ENCODE measurements at regions not wholly inside any gene's neighbourhood (a gene's known extent, or its start where the extent isn't known, plus 50 kb on each side); places are given as distances from the start of the nearest gene placed in this dataset.
"Not testable (repeated sequence)": the region's sequence is repeated elsewhere in the genome, so short reads cannot be mapped to it uniquely, and the experiment has no call there.

- ATAC-seq (ENCODE audit: poor library complexity): no peak
- DNase-seq: no peak
- intact Hi-C loops (cut with DNase I): no loop called here
Observed at GRCh38 chr22:27051407-27051806, 394.0 kb downstream of the MIAT start.

DNA sequence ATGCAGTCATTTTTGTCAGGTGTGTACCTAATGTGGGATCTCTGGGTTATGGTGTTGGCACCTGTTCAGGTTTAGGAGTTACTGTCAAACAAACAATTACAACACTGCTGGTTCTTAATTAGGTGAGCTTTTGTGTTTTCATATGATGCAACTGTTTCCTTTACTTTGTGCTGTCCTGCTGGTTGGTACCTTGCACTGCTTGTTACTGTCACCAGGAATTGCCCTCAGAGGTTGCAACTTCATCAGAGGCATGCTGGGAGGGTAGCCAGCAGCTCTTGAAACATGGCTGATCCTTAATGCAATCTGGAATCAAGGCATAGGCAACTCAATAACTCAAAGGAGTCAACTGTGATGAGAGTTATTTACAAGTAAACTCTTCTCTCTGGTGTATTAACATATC, 400.3 kb downstream of the MIAT start:
- DNase-seq: no peak
- ATAC-seq (ENCODE audit: poor library complexity): no peak
- intact Hi-C loops (cut with DNase I): no loop called here

DNA sequence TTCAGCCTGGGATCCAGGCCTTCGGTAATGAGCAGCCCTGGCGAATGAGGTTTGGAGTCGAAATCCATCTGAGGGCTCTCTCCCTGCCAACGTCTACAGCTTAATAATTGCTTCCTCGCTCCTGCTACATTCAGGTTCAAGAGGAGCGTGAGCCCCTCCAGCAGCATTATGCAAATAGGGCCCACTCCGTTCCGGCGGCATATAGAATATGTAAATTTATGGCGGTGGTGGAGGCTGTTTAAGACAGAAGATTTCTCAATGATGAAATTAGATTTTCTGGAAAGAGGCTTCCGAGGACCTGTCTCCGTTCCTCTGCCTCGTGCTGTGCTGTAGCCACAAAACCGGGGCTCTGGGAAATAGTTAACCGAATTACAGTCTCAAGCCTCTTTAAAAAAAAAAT, 402.8 kb downstream of the MIAT start:
- ATAC-seq (ENCODE audit: poor library complexity) (no peak), DNase-seq (no peak)
- intact Hi-C loops (cut with DNase I): no loop called here

DNA sequence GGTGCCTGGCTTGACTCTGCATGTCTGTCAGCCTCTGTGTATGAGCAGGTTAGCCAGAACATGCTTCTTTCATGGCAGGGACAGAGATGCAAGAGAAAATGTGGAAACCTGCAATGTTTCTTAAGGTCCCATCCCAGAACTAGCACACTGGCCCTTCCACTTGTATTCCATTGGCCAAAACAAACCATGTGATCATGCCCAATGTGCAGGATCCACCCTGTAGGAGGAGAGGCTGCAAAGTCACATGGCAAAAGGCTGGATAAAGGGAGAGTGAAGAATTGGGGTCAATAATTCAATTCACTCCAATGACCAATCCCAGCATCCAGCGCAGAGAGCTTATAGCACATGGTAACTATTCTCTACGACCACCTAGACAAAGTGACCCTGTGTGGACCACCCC, 405.5 kb downstream of the MIAT start:
- intact Hi-C loops (cut with DNase I): no loop called here
- no peak for DNase-seq
- no peak for ATAC-seq (ENCODE audit: poor library complexity)

GRCh38 chr22:27063406-27063805, 406.0 kb downstream of the MIAT start:
- ATAC-seq (ENCODE audit: poor library complexity): no peak
- intact Hi-C loops (cut with DNase I): no loop called here
- no peak for DNase-seq

DNA sequence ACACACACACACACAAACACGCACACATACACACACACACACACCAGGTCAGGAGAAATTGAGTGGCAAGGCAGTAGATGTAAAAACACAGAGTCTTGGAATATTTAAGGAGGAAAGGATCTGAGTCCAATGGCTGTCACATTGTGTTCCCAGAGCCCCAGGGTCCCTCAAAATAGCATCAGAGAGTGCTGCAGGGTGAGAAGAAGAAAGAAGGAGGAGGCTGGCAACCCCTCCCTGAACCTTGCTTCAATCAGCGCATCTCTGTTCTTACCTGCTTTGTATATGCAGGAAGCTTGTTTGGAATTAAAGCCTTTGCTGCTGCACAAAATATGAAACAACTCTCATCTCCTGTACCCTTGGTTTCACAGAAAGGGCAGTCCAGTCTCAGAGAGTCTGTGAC, 406.5 kb downstream of the MIAT start:
- ATAC-seq (ENCODE audit: poor library complexity) (no peak), DNase-seq (no peak)
- intact Hi-C loops (cut with DNase I): no loop called here

DNA sequence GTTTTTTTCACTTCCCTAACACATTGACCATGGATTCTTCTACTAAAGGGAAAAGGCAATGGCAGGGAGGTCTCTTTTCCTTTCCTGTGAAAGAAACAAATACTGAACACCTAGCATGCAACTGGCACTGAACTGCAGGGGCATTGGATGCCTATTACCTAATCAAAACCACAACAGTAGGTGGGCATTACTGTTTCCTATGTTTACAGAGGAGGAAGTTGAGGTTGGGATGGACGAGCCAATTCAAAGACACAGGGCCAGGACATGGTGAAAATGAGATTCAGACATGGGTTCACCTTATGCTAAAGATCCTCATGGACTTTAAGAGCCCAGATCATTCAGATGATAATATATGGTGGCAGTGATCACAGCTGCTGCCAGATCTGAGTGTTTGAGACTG, 407.0 kb downstream of the MIAT start:
- ATAC-seq (ENCODE audit: poor library complexity) (no peak), DNase-seq (no peak)
- intact Hi-C loops (cut with DNase I): no loop called here

DNA sequence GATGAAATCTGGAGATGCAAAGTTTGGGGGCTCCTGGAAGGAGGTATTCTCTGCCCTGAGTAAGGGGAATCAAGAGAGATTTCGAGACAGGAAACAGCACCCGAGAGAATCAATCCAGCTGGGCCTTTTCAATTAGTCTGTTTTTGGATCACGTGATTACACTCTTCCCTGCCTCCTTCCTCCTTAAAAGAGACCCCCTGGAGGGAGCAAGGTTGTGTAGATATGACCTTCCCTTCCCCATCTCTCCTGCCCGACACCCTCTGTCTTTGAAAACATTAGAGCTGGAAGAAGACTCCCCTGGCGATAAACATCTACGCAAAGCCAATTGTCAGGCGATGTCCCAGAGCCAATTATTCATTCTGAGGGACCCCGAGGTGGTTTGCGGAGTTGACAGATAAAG, 407.9 kb downstream of the MIAT start:
- DNase-seq (no peak), ATAC-seq (ENCODE audit: poor library complexity) (no peak)
- intact Hi-C loops (cut with DNase I): no loop called here

DNA sequence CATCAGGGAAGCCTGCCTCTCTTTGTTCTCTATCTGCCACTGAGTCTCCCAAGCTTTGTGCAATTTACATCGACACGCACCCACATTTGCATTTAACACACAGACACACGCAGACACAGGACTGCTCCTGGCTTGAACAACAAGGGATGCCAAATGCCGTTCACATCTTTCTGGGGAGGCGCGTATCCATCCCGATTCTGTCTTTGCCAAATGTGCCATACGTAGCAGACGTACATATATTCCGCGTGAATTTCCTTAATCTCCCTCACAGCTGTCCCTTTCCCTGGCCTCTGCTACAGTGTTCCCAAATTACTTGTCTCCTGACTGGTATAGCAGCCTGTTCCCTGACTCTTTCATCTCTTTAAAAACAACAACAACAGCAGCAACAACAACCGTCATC, 409.5 kb downstream of the MIAT start:
- intact Hi-C loops (cut with DNase I): no loop called here

GRCh38 chr22:27068121-27068520, 410.7 kb downstream of the MIAT start:
- intact Hi-C loops (cut with DNase I): no loop called here
- DNase-seq: no peak
- no peak for ATAC-seq (ENCODE audit: poor library complexity)

More for the DNA sequence above, 409.5 kb downstream of the MIAT start:
- DNase-seq: no peak
- no peak for ATAC-seq (ENCODE audit: poor library complexity)

DNA sequence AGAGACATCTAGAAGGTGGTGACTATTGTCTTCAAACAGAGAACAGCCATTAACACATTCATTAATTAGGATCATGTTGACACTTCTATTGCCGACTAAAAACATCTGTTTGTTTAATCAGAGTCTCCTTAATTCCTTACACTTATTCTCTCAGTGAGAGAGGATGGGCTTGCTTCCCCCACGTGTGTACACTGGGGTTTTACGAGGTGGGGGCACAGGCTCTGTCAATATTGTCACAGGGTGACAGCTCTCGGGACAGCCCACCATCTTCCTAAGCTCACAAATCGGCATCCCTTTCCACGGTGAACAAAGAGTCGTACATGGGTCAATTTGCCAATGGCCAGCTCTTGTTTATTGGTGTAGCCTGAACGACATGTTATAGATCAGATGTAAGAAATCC, 413.2 kb downstream of the MIAT start:
- ATAC-seq (ENCODE audit: poor library complexity): no peak
- no peak for DNase-seq
- intact Hi-C loops (cut with DNase I): no loop called here

DNA sequence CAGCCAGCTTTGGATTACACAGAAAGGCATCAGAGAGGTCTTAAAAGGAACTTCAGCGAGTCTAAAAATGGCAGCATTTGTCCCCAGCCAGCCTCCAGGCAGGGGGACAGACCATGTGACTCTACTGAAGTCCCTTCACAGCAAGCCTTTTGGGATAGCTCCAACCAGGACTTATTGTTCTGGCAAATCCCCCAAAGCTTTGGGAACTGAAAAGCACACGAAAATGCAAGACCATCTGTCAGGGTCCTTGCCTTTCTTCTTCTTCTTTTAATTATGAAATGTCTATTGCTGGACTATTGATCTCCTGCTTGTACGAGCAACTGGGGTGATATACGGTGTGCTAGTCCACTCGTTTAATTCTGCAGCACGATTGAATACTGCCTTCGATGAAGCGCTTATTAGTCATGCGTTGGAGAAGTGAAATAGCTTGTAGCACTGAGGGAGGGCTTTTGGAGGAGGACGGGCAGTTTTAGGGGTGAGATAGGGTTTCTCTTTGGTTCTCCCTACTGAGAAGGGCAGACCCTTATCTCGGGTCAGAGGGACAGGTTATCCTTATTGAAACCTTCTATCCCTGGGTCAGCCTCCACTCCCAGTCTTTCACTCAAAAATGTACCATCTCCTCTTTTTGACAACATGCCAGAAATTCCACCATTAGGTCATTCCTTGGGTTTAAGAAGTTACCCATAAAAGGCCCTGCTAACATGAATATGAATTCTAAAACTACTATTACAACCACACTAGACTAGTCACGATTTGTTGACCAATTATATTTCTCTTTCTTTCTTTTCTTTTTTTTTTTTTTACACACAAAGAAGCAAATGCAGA, 416.4 kb downstream of the MIAT start:
- DNase-seq (no peak), ATAC-seq (ENCODE audit: poor library complexity) (no peak)
- intact Hi-C loops (cut with DNase I): no loop called here

GRCh38 chr22:27075028-27075678, 417.8 kb downstream of the MIAT start:
- ATAC-seq (ENCODE audit: poor library complexity) (no peak), DNase-seq (no peak)
- intact Hi-C loops (cut with DNase I): no loop called here

- DNase-seq (no peak), ATAC-seq (ENCODE audit: poor library complexity) (no peak)
- intact Hi-C loops (cut with DNase I): no loop called here
Observed at GRCh38 chr22:27075891-27076290, 418.5 kb downstream of the MIAT start.

- not testable (repeated sequence) for ATAC-seq (ENCODE audit: poor library complexity)
Observed at GRCh38 chr22:27078064-27078463, 420.7 kb downstream of the MIAT start.

GRCh38 chr22:27080036-27080578, 422.7 kb downstream of the MIAT start:
- intact Hi-C loops (cut with DNase I): no loop called here
- ATAC-seq (ENCODE audit: poor library complexity): no peak

More at GRCh38 chr22:27078064-27078463, 420.7 kb downstream of the MIAT start:
- intact Hi-C loops (cut with DNase I); DNase-seq: not testable (repeated sequence)

DNA sequence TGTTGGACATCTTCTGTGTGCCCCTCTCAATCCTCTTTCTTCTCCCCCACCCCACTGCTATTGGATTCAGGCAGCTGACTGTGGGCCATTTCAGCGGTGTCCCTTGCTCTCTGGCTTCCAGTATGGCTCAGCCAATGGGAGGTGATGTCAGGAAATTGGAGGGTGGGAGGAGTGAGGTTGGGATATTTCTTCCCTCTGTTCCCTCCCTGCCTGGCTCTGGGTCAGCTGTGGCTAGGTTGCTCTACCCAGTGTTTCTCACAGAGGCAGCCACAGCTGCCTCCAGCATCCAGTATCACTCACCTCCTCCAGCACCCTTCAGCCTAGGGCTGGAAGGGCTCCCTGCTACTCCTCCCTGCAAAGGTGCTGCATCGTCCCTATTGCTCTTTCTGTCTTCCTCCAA, 423.5 kb downstream of the MIAT start:
- no peak for ATAC-seq (ENCODE audit: poor library complexity)
- DNase-seq: no peak
- intact Hi-C loops (cut with DNase I): no loop called here

More at GRCh38 chr22:27080036-27080578, 422.7 kb downstream of the MIAT start:
- no peak for DNase-seq

GRCh38 chr22:27083610-27084009, 426.2 kb downstream of the MIAT start:
- intact Hi-C loops (cut with DNase I): no loop called here
- no peak for ATAC-seq (ENCODE audit: poor library complexity)
- no peak for DNase-seq

DNA sequence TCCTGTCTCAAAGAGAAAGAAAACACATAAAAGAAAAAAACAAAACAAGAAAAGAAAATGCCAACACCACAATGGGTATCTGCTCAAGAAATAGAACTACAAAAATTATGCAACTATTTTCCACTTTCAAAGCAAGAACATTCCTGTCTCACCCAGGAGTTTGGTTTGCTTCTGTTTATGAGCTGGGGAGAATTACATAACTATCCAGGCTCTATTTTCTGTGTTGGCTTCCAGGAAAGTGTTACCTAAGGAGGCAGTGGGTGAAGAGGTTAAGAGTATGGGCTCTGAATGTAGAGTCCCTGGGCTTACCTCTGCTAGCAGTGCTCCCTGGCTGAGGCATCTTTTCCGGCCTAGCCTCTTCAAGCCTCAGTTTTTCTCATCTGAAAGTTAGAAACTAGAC, 426.7 kb downstream of the MIAT start:
- no peak for ATAC-seq (ENCODE audit: poor library complexity)
- DNase-seq: no peak
- intact Hi-C loops (cut with DNase I): no loop called here

All from Right ventricle myocardium superior (tissue), 1 donor.